ENCODE measurements at regions not wholly inside any gene's neighbourhood (a gene's known extent, or its start where the extent isn't known, plus 50 kb on each side); places are given as distances from the start of the nearest gene placed in this dataset.

GRCh38 chr17:33778505-33779233 is 476.4 kb upstream of the CCL2 start:
- ATAC-seq (replicated peaks in 1 of 4), result no peak
- 0% methylated on average over 1 of the region's 7 CpGs for WGBS (ENCODE audit: insufficient coverage)
- H3K4me1 Mint-ChIP-seq, result no peaks in the 10 kb centered on the region

GRCh38 chr17:33779234-33779591 is 475.9 kb upstream of the CCL2 start:
- 33% methylated on average over 1 of the region's 5 CpGs for WGBS (ENCODE audit: insufficient coverage)
- no peak overlapping the region for H3K4me3 Mint-ChIP-seq
- H3K4me1 ChIP-seq (ENCODE audit: control insufficient read depth in 1 of 2, extremely low read depth in 1 of 2, insufficient read depth in 2 of 2, low read length in 2 of 2), result no peaks in the 10 kb centered on the region
- peaks cover 0 to 26% of the 10 kb centered on the region in 2 experiments for H3K27me3 ChIP-seq (replicated peaks in 1 of 2; ENCODE audit: control insufficient read depth in 2 of 2, extremely low read depth in 1 of 2, insufficient read depth in 2 of 2, low read length in 1 of 2)
- no peaks in the 10 kb centered on the region for H3K36me3 Mint-ChIP-seq
- no peak overlapping the region for H3K27ac ChIP-seq (ENCODE audit: low read length)
- ChIA-PET CTCF (interaction anchor here (0.7 to 1.3 kb wide), 2 partner anchors 92 to 367 kb away, joined by 3 to 8 read pairs; no protein-coding TSS in a partner anchor), POLR2A (interaction anchor here in 1 of 2 donors (0.6 kb wide), 1 partner anchor 1155 kb away, joined by 5 read pairs; no protein-coding TSS in a partner anchor)
- H3K27ac Mint-ChIP-seq, result no peak overlapping the region
- H3K9me3 Mint-ChIP-seq, result no peaks in the 10 kb centered on the region
- DNase-seq (peak in 16 of 35 experiments; percentile 4 to 55 (median 8)), ATAC-seq (replicated peaks in 1 of 4) (no peak)
- peaks cover 19 to 31% of the 10 kb centered on the region in 2 donors for H3K27me3 Mint-ChIP-seq
- no peaks in the 10 kb centered on the region for H3K9me3 ChIP-seq
- H3K36me3 ChIP-seq (ENCODE audit: control insufficient read depth in 2 of 2, extremely low read depth in 1 of 2, insufficient read depth in 1 of 2, low read length in 1 of 2), result no peaks in the 10 kb centered on the region
- no peaks in the 10 kb centered on the region for H3K4me1 Mint-ChIP-seq
- H3K4me3 ChIP-seq (ENCODE audit: control insufficient read depth in 1 of 2, extremely low read depth in 1 of 2, low read length in 1 of 2), result no peak overlapping the region

More at GRCh38 chr17:33778505-33779233, 476.4 kb upstream of the CCL2 start:
- DNase-seq, result no peak
- H3K4me1 ChIP-seq (ENCODE audit: control insufficient read depth in 1 of 2, extremely low read depth in 1 of 2, insufficient read depth in 2 of 2, low read length in 2 of 2), result no peaks in the 10 kb centered on the region
- Mint-ChIP-seq H3K9me3 (no peaks in the 10 kb centered on the region), H3K36me3 (no peaks in the 10 kb centered on the region), H3K27me3 (peaks cover 21 to 35% of the 10 kb centered on the region in 2 donors), H3K4me3 (no peak overlapping the region), H3K27ac (no peak overlapping the region)
- ChIA-PET CTCF (no interaction called here), POLR2A (interaction anchor here in 1 of 2 donors (0.6 kb wide), 1 partner anchor 1155 kb away, joined by 5 read pairs; no protein-coding TSS in a partner anchor)
- peaks cover 0 to 26% of the 10 kb centered on the region in 2 experiments for H3K27me3 ChIP-seq (replicated peaks in 1 of 2; ENCODE audit: control insufficient read depth in 2 of 2, extremely low read depth in 1 of 2, insufficient read depth in 2 of 2, low read length in 1 of 2)
- H3K27ac ChIP-seq (ENCODE audit: low read length), result no peak overlapping the region
- no peaks in the 10 kb centered on the region for H3K36me3 ChIP-seq (ENCODE audit: control insufficient read depth in 2 of 2, extremely low read depth in 1 of 2, insufficient read depth in 1 of 2, low read length in 1 of 2)
- no peaks in the 10 kb centered on the region for H3K9me3 ChIP-seq
- no peak overlapping the region for H3K4me3 ChIP-seq (ENCODE audit: control insufficient read depth in 1 of 2, extremely low read depth in 1 of 2, low read length in 1 of 2)

- Histone ChIP-seq H3K4me1 (ENCODE audit: control insufficient read depth in 1 of 2, extremely low read depth in 1 of 2, insufficient read depth in 2 of 2, low read length in 2 of 2) (no peaks in the 10 kb centered on the region), H3K9me3 (no peaks in the 10 kb centered on the region), H3K36me3 (ENCODE audit: control insufficient read depth in 2 of 2, extremely low read depth in 1 of 2, insufficient read depth in 1 of 2, low read length in 1 of 2) (no peaks in the 10 kb centered on the region), H3K27me3 (replicated peaks in 1 of 2; ENCODE audit: control insufficient read depth in 2 of 2, extremely low read depth in 1 of 2, insufficient read depth in 2 of 2, low read length in 1 of 2) (peaks cover 0 to 17% of the 10 kb centered on the region in 2 experiments), H3K4me3 (ENCODE audit: control insufficient read depth in 1 of 2, extremely low read depth in 1 of 2, low read length in 1 of 2) (no peak overlapping the region), H3K27ac (ENCODE audit: low read length) (no peak overlapping the region)
- ChIA-PET POLR2A (no interaction called here), CTCF (no interaction called here)
- no peaks in the 10 kb centered on the region for H3K36me3 Mint-ChIP-seq
- DNase-seq (no peak), ATAC-seq (replicated peaks in 1 of 4) (no peak)
- no peak overlapping the region for H3K27ac Mint-ChIP-seq
- no peak overlapping the region for H3K4me3 Mint-ChIP-seq
- H3K9me3 Mint-ChIP-seq, result no peaks in the 10 kb centered on the region
- peaks cover 17 to 21% of the 10 kb centered on the region in 2 donors for H3K27me3 Mint-ChIP-seq
- H3K4me1 Mint-ChIP-seq, result no peaks in the 10 kb centered on the region
Observed at GRCh38 chr17:33785281-33785680, 469.8 kb upstream of the CCL2 start.

GRCh38 chr17:33786478-33786877 is 468.6 kb upstream of the CCL2 start:
- DNase-seq (no peak), ATAC-seq (replicated peaks in 1 of 4) (no peak)
- no CpG with 5 or more reads among the region's 1 CpG for WGBS (ENCODE audit: insufficient coverage)
- Mint-ChIP-seq H3K9me3 (no peaks in the 10 kb centered on the region), H3K4me3 (no peak overlapping the region), H3K4me1 (no peaks in the 10 kb centered on the region), H3K27me3 (peaks cover 18 to 21% of the 10 kb centered on the region in 2 donors), H3K27ac (no peak overlapping the region), H3K36me3 (no peaks in the 10 kb centered on the region)
- no peak overlapping the region for H3K4me3 ChIP-seq (ENCODE audit: control insufficient read depth in 1 of 2, extremely low read depth in 1 of 2, low read length in 1 of 2)
- POLR2A ChIA-PET, result no interaction called here
- no peaks in the 10 kb centered on the region for H3K4me1 ChIP-seq (ENCODE audit: control insufficient read depth in 1 of 2, extremely low read depth in 1 of 2, insufficient read depth in 2 of 2, low read length in 2 of 2)
- H3K36me3 ChIP-seq (ENCODE audit: control insufficient read depth in 2 of 2, extremely low read depth in 1 of 2, insufficient read depth in 1 of 2, low read length in 1 of 2), result no peaks in the 10 kb centered on the region
- no peaks in the 10 kb centered on the region for H3K9me3 ChIP-seq
- H3K27me3 ChIP-seq (replicated peaks in 1 of 2; ENCODE audit: control insufficient read depth in 2 of 2, extremely low read depth in 1 of 2, insufficient read depth in 2 of 2, low read length in 1 of 2), result peaks cover 0 to 8% of the 10 kb centered on the region in 2 experiments
- CTCF ChIA-PET, result no interaction called here
- H3K27ac ChIP-seq (ENCODE audit: low read length), result no peak overlapping the region

- WGBS (ENCODE audit: insufficient coverage), result no CpG with 5 or more reads among the region's 2 CpGs
- no peaks in the 10 kb centered on the region for H3K36me3 ChIP-seq (ENCODE audit: control insufficient read depth in 2 of 2, extremely low read depth in 1 of 2, insufficient read depth in 1 of 2, low read length in 1 of 2)
- no peak overlapping the region for H3K27ac ChIP-seq (ENCODE audit: low read length)
- no peaks in the 10 kb centered on the region for H3K4me1 ChIP-seq (ENCODE audit: control insufficient read depth in 1 of 2, extremely low read depth in 1 of 2, insufficient read depth in 2 of 2, low read length in 2 of 2)
- no peak overlapping the region for H3K4me3 ChIP-seq (ENCODE audit: control insufficient read depth in 1 of 2, extremely low read depth in 1 of 2, low read length in 1 of 2)
- Mint-ChIP-seq H3K4me1 (no peaks in the 10 kb centered on the region), H3K36me3 (no peaks in the 10 kb centered on the region), H3K27me3 (peaks cover 10 to 12% of the 10 kb centered on the region in 2 donors), H3K4me3 (no peak overlapping the region), H3K27ac (no peak overlapping the region), H3K9me3 (no peaks in the 10 kb centered on the region)
- CTCF ChIA-PET, result no interaction called here
- ATAC-seq (replicated peaks in 1 of 4) (no peak), DNase-seq (no peak)
- no peaks in the 10 kb centered on the region for H3K9me3 ChIP-seq
- H3K27me3 ChIP-seq (replicated peaks in 1 of 2; ENCODE audit: control insufficient read depth in 2 of 2, extremely low read depth in 1 of 2, insufficient read depth in 2 of 2, low read length in 1 of 2), result peaks cover 0 to 3% of the 10 kb centered on the region in 2 experiments
- POLR2A ChIA-PET, result no interaction called here
Observed at GRCh38 chr17:33789658-33790057, 465.4 kb upstream of the CCL2 start.

GRCh38 chr17:33797181-33797580 is 457.9 kb upstream of the CCL2 start:
- CTCF ChIA-PET, result no interaction called here
- Mint-ChIP-seq H3K27me3 (peaks cover 19 to 27% of the 10 kb centered on the region in 2 donors), H3K4me1 (no peaks in the 10 kb centered on the region)

More at GRCh38 chr17:33797181-33797580, 457.9 kb upstream of the CCL2 start:
- Mint-ChIP-seq H3K4me3 (no peak overlapping the region), H3K9me3 (no peaks in the 10 kb centered on the region), H3K36me3 (no peaks in the 10 kb centered on the region), H3K27ac (no peak overlapping the region)
- ATAC-seq (replicated peaks in 1 of 4), result no peak
- peaks cover 0 to 4% of the 10 kb centered on the region in 2 experiments for H3K27me3 ChIP-seq (replicated peaks in 1 of 2; ENCODE audit: control insufficient read depth in 2 of 2, extremely low read depth in 1 of 2, insufficient read depth in 2 of 2, low read length in 1 of 2)
- H3K9me3 ChIP-seq, result no peaks in the 10 kb centered on the region
- no peak overlapping the region for H3K4me3 ChIP-seq (ENCODE audit: control insufficient read depth in 1 of 2, extremely low read depth in 1 of 2, low read length in 1 of 2)
- 69% methylated on average over 2 of the region's 4 CpGs for WGBS (ENCODE audit: insufficient coverage)
- no peaks in the 10 kb centered on the region for H3K36me3 ChIP-seq (ENCODE audit: control insufficient read depth in 2 of 2, extremely low read depth in 1 of 2, insufficient read depth in 1 of 2, low read length in 1 of 2)
- H3K27ac ChIP-seq (ENCODE audit: low read length), result no peak overlapping the region
- no peaks in the 10 kb centered on the region for H3K4me1 ChIP-seq (ENCODE audit: control insufficient read depth in 1 of 2, extremely low read depth in 1 of 2, insufficient read depth in 2 of 2, low read length in 2 of 2)
- POLR2A ChIA-PET, result no interaction called here
- no peak for DNase-seq
